GM18511 (cell line): ENCODE measurements at regions not wholly inside any gene's neighbourhood (a gene's known extent, or its start where the extent isn't known, plus 50 kb on each side); places are given as distances from the start of the nearest gene placed in this dataset.
"Not testable (repeated sequence)": the region's sequence is repeated elsewhere in the genome, so short reads cannot be mapped to it uniquely, and the experiment has no call there.

Experiments
- ATAC-seq: cut with Tn5 transposase; IDR thresholded peaks from one replicate; pipeline ENCODE4 v1.9.1; 2021; ENCODE audit warnings: mild to moderate bottlenecking, moderate library complexity; ENCODE audit not compliant: unreplicated experiment

DNA sequence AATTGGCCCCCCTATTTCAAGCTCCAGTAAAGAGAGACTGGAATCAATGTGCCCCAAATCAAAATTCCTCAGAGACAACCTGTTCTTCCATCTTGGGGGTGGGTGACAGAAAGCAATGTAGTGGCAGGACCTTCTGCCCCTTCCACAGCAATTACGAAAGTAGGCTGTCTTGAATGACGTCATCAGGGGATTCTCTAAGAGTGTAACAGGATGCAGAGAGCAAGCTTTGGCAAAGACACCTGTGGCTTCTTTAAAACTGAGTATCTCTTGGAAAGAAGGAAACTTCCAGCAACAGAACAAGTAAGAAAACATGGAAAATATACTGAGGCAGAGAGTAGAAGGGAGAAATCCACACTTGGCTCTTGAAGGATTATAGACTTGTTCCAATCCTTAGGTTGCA is 247.6 kb upstream of the PDE4D start:
- no peak for ATAC-seq

DNA sequence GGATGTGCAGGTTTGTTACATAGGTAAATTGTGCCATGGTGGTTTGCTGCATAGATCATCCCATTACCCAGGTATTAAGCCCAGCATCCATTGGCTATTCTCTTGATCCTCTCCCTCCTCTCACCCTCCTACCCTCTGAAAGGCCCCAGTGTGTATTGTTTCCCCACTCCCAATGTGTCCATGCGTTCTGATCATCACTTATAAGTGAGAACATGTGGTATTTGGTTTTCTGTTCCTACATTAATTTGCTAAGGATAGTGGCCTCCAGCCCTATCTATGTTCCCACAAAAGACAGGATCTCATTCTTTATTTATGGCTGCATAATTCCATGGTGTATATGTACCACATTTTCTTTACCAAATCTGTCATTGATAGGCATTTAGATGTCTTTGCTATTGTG is 243.3 kb upstream of the PDE4D start:
- ATAC-seq: no peak

DNA sequence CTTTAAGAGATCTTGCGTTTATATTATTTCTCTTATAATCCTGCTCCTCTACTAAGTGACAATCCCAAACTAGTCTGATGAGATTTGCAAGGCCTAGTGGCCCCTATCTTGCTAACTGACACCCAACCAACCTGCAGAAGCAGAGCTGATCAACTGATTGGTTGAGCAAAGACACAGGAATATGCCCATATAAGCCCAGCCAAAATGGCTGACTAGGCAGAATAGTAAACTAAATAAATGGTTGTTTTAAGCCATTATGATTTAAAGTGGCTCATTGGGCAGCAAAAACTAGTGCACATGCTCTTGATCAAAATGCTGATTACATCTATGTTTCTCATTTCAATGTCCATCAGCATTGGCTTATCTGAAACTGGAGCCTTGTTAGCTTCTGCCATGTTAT is 238.0 kb upstream of the PDE4D start:
- ATAC-seq: no peak

DNA sequence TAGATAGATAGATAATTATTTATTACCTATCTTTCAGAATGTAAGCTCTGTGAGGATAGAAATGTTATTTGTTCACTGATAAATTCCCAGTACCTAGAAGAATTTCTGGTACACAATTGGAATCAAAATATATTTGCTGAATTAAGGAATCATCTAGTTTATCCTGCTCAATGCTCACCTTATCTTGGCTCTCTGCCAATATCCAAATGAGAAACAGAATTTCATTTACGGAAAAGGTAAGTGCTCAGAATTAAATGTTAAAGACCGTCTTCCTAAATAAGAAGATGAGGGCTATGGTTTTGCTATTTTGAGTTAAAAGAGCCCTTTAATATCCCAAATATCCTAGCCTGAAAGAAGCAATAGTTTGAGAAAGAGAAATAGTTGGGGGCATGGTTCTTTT is 232.1 kb upstream of the PDE4D start:
- ATAC-seq: no peak

DNA sequence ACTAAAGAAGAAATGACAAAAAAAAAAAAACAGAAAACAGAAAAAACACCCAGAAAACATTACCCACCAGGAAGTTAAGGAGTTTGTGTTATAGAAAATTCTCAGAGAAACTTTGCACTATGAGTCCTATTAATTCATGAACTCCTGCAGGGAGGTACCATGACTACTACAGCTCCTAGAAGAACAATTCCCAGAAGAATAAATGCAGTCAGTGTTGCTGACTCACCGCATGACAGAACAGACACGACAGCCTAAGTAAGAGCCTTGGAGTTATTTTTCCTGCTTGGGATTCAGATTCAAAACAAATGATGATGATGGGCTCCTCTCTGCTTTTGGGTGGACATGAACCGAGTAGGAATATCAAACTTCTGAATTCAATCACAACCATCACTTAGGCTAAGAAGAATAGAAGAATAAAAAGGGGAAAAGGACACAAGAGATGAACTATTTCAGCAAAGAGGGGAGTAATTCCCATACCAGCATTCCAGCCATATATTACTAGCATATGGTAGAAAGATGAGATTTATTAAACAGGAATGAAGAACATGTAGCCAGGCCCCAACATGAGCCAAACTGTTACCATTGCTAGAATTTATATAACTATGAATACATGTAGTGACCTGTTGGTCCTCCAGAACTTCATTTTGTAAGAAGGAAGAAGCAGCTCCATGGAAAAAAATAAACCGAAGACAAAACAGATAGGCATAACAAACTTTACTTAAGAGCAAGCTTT is 209.6 kb upstream of the PDE4D start:
- ATAC-seq: no peak

DNA sequence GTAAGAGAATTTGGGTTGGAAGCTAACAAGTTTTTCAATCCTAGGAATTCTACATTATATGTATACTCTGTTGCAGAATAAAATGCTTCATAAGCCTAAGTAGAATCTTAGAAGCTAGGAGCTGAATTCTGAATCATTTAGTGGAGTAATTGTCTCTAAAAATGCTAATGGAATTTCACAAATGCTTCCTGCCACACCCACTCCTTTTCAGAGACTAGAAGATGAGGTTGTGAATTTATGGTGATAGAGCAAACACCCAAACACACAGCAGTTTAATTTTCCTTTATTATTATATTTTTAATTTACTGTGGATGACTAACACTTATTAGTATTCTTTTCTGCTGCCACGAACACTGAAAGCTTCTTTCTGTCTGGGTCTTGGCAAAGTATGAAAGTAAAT is 208.0 kb upstream of the PDE4D start:
- ATAC-seq: no peak

DNA sequence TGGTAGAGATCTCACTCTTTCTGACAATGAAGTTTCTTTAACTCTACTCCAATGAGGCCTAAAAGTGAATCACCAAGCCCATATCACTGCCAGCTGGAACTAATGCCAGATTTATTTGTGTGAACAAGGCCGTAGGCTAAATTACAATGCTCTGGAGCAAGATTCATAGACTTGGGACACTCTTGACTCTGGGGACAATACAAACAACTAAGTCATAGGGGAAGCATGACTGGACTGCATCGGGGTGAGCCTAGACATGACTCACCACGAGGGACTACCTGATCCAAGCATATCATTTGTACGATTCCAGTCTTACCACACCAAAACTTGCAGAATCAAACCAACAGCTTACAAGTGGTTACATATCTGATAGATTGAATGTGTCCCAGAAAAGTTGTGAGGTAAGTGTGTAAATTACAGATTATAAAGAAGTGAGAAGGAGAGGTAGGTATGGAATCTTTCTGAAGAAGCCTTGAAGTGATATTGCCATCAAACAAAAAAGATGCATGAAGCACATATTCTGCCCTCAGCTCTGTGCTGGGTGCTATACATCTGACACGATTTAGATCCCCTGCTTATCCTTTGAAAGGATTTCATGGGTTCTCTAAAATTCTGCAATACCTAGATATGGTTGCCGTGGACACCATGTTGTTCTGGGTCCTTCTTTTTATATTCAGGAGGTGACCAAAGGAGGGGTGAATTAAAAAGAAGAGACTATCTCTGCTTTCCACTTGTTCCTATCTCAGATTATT is 199.3 kb upstream of the PDE4D start:
- no peak for ATAC-seq

DNA sequence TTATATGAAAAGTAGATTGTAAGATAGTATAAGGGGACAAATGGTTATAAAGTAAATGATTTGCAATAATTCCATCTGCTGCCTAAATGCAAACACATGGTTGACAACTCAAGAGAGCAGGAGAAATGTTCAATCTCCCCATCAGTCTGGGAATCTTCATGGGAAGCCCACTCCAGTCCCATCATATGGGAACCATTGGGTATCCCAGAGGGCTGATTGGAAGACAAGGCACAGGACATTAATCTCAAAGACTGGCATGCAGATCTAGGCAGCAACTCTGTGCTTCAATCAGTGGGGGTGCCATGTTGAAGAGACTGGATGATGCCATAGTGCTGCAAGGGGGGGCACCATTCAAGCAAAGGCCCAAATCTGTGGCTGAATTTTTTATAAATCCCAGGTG is 193.1 kb upstream of the PDE4D start:
- no peak for ATAC-seq

DNA sequence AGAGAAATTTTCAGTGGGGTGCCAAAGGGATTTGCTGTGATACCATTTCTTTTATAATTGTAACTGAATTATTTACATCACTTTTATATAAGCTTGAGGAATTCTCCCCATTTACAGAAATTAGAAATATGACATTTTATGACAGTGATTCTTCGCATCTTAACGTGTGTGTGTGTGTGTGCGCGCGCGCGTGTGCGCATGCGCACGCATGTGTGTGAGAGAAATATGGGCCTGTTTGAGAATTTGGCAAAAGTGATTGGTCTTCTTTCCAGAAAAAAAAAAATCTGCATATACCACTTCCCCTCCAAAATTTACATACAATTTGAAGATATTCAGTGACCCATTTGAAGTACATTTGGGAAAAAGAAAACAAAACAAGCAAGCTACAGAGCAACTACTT is 190.7 kb upstream of the PDE4D start:
- no peak for ATAC-seq

DNA sequence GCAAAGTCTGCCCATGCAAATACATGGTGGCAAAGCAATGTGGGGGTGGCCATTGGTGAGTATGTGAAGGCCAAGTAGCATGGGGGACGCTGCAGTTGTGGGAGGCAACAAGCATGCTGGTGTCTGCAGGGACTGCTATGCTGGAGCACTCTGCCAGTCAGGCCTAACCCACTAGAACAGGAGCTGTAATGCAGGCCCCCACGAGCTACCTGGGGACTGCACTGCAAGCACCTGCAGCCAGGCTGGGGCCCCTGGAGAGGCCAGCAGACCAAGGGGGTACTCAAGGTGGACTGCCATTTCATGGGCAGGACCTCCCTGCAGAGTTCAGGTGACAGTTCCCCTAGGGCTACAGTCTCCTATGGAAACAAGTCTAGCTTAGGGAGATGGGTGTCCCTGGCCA is 183.8 kb upstream of the PDE4D start:
- ATAC-seq: no peak

DNA sequence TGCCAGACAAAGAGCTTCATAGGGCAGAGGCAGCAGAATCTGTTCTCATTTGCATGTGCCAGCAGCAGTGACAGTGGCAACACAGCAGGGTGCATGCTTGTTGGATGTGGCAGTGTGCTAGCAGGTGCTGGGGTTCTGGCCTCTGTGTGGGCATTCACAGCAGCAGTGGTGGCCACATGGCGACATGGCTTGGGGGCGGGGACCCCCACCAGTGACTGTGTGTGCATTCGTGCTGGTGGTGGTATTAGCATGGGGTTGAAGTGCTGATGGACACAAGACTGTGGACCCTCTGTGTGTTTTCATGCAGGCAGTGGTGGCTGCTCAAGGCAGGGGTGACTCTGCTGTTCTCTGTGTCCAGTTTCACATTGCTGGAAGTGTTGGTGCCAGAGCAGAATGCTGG is 183.2 kb upstream of the PDE4D start:
- ATAC-seq: no peak

DNA sequence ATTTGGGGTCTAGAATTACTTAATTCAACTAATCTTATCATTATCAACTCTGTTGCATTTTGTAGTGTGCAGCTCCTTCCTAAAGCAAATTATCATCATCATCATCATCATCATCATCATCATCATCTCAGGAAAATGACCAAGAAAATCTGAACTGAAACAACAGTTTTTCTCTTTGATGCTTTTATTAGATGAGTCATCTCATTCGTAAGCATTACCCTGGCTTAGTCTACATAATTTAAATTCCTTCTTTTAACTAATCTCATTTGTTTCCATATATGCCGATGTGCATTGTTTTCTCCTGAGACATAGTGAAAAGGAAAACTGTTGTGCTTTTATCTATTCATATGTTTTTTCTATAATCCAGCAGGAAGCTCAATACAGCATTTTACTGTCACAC is 173.0 kb upstream of the PDE4D start:
- no peak for ATAC-seq

DNA sequence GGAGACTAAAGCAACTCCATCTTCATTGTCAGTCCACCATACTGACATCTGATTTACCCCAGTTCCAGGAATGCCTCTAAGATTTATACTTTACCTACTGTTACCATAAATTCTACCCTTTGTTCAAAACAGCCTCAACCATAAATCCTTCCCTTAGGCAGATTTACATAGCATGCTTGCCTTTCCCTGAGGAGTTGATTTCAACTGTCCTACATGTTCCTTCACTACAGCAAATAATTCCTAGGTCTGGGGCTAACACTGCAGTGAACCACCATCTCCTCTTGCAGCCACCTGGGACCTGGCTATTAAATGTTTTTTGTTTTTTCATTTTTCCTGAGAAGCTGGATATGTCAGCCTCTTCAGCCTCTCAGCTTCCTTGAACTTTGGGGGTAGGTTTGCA is 166.9 kb upstream of the PDE4D start:
- ATAC-seq: no peak

DNA sequence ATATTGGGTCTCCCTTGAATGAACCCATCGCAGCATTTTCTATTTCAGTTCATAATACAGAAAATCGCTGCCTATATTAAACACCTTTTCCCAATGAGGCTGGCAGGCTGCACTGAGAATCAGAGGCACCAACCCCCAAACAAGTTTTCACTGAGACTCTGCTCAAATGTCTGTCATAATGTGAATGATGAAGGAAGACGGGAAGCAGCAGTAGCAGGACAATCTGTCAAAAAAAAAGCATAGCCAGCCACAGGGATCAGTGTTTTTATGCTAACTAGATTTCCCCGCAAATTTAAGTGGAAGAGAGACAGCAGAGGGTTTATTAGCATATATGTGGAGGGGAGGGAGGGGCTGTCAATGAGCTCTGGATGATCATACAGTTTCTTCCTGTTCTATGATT is 162.7 kb upstream of the PDE4D start:
- ATAC-seq: no peak

DNA sequence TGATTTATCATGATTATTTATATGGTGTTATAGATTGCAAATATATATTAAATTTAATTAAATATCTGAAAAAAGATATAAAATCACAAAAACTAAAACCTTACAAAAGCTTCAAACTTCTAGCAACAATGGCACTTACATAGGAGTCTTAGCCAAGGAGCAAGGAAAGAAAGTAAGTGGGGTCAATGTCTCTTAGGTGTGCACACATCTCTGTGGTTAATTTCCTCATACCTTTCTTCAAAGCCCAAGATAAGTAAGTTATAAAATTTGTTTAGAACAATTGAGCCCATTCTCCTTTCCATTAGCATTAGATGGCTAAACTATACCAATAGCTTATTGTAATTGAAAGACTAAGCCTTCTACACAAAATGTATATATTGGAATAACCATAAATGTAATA is 161.6 kb upstream of the PDE4D start:
- ATAC-seq: no peak

DNA sequence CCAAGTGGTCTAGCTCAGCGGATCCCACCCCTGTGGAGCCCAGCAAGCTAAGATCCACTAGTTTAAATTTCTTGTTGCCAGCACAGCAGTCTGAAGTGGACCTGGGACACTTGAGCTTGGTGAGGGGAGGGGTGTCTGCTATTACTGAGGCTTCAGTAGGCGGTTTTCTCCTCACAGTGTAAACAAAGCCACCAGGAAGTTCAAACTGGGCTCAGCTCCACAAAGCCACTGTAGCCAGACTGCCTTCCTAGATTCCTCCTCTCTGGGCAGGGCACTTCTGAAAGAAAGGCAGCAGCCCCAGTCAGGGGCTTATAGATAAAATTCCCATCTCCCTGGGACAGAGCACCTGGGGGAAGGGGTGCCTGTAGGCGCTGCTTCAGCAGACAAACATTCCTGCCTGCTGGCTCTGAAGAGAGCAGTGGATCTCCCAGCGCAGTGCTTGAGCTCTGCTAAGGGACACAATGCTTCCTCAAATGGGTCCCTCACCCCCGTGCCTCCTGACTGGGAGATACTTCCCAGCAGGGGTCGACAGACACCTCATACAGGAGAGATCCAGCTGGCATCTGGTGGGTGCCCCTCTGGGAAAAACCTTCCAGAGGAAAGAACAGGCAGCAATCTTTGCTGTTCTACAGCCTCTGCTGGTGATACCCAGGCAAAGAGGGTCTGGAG is 148.6 kb upstream of the PDE4D start:
- ATAC-seq: not testable (repeated sequence)

DNA sequence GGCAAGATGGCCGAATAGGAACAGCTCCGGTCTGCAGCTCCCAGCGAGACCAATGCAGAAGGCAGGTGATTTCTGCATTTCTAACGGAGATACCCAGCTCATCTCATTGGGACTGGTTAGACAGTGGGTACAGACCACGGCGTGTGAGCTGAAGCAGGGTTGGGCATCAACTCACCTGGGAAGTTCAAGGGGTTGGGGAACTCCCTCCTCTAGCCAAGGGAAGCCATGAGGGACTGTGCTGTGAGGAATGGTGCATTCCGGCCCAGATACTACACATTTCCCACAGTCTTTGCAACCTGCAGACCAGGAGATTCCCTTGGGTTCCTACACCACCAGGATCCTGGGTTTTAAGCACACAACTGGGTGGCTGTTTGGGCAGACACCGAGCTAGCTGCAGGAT is 148.0 kb upstream of the PDE4D start:
- not testable (repeated sequence) for ATAC-seq

DNA sequence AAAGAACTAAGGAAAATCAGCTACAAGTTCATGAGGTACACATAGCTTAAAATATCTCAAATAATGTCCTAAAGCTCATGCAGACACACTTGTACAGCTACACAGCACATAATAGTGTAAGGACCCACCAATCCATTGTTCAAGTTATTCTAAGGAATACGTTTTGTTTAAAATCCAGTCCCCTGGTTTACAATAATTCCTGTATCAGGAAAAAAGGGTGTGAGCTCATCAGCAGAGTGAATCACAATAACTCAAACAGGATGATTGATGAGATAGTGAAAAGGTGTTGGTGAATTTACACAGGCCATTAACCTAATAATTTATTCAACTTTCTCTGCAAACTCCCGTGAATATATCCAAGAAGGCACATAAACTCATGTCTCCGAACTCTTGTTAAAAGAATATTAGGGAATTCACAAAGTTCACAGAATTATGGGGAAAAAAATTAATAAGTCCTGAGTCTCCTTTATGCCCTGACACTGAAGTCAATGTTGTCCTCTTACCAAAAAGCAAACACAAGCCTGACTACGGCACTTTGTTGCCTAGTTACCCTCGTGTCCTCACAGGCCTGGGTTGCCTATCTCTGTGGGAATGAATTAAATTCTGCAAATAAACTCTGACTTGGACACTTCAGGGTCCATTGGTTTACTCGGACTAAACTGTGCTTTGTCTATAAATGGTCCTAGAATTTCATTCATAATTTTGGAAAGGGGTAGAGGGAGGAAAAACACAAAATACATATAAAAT is 142.8 kb upstream of the PDE4D start:
- ATAC-seq: no peak

DNA sequence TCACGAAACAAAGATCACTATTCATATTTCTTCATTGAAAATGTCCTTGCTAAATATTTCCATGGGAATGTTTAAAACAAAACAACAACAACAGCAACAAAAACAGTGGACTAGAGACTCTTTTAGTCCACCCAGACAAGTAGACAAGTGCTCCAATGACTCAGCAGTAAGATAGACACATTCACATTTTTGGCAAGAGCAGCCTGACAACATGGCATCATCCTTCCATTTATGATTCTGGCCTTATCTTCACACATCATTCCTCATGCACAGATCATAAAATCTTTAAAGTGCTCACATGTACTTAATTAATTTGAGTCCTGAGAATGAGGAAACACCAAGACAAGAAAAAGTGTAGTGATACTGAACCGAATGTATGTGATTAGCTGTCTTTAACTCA is 132.6 kb upstream of the PDE4D start:
- ATAC-seq: no peak

DNA sequence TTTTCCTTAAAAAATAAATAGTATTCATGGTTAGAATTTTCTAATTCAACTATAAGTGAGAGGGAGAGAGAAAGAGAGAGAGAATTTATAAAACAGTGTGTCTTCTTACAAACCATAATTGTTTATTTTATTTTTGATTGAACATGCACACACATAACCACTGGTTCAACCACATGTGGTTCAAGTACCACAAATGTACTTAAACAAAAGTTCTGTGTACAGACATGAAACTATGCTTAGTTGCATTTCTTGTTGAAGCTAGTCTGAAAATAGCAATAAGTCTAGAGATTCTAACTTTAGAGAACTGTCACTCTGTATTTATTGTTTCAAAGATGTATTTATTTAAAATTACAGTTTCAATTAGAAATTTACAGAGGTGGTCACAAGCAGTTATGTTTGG is 130.6 kb upstream of the PDE4D start:
- ATAC-seq: no peak

DNA sequence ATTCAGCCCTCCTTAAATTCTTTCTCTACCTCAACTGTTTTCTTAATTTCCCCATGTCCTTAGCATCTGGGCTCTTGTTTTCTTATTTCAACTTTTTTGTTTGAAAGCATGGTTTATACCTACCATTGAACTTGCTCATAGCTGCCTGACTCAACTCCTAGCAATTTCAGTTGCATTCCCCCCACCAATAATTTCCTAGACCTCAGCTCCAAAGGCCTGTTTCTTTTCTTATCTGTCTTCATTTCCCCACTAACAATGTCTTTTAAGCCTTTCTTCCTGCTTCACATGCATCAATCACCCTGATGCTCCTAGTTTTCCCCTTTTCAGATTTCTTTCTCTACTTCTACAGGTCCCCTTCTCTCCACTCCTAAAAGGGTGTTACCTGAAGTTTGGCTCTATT is 129.7 kb upstream of the PDE4D start:
- no peak for ATAC-seq

DNA sequence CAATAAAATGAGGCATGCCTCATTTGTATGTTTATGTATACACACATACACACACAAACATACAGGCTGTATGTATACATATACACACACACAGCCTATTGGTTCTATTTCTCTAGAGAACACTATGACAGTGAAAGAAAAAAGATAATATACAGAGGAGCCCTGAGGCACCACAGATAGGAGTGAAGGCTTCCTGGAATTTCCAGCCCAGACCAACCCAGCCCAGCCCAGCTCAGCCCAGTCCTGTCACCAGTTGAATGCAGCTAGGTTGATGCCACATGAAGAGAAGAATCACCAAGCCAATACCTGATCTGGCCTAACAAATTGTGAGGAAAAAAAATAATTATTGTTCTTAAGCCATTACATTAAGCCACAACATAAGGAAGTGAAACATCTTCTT is 126.9 kb upstream of the PDE4D start:
- ATAC-seq: no peak
